HG02610 (cell line): ENCODE measurements at regions not wholly inside any gene's neighbourhood (a gene's known extent, or its start where the extent isn't known, plus 50 kb on each side); places are given as distances from the start of the nearest gene placed in this dataset.
"Not testable (repeated sequence)": the region's sequence is repeated elsewhere in the genome, so short reads cannot be mapped to it uniquely, and the experiment has no call there.

Experiments used
- ATAC-seq: cut with Tn5 transposase; IDR thresholded peaks from one replicate; pipeline ENCODE4 v1.9.1; 2021; ENCODE audit warnings: mild to moderate bottlenecking, moderate library complexity; ENCODE audit not compliant: unreplicated experiment

DNA sequence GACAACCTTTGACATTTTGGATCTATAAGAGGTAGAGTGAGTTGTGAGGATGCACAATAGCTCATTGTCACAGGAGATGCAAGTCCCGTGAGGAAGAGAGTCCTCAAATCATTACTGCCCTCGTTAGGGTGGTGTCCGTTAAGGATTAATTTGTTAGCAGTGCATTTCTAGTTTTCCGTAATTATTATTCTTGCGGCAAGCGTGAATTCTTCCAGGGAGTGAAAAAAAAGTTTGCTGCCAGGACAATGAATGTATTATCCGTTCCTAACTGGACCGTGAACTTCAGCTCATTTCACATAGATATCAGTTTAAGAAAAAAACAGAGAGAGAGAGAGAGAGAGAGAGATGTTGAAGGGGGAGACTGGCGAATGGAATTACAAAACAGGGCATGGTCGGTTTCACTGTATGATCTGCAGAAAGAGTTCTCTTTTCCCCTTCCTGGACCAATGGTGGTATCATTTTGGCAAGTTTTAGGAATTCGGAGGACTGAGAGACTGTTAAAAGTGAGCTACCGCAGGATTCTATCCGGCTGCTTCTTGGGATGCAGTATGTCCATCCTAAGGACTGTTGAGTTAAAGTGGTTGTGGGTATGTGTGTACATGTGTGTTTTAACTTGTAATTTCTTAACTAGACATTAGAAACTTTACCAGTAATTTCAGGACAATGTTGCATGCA is 216.0 kb upstream of the NFIA start:
- no peak for ATAC-seq

DNA sequence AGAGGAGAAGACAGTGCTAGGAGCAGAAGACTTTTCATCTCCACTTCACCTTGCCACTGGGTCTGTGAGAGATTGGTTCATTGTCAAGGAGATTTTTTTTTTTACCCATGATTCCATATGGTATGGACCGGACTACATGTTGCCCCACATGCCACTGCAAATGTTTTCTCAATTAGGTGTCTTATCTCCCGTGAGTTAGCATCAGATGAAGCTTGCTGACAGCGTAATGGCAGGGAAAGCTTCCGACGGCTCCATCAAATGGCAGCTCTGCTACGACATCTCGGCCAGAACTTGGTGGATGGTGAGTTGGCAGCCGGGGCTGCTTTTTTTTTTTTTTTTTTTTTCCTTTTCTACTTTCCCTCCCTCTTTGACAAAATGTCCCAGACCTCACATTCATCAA is 217.2 kb upstream of the NFIA start:
- ATAC-seq = no peak

DNA sequence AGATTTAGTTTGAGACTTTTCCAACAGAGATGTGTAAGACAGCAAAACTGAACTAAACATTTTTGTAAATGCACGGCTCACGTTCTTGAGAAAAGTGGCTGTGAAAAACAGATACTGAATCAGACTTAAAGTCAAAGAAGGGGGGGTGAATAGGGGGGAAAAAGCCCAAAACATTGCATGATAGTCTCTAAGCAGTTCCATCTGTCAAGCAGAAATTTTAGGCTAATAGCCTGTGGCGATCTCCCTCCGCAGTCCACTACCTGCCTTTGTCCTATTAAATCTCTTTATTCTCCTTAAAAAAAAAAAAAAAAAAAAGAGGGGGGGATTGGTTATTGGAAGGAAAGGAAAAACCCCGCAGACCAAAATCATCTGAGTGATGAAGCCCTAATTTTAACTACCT is 217.6 kb upstream of the NFIA start:
- no peak for ATAC-seq

DNA sequence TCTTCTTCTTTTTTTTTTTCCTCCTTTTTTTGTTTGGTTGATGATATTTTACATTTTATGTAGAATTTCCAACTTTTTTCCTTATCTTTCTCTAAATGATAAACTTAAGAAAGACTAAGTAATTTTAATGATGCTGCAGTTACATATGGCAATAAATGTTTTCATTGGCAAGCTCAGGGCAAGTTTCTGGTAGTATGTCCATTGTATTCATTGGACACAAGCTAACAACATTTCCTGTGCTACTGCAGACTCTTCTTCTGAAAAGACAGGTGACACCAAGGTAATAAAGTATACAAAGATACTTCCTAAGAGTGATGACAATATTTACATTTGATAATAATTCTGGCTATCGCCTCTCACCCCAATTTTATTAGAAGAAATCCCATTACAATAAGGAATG is 219.2 kb upstream of the NFIA start:
- ATAC-seq = no peak

DNA sequence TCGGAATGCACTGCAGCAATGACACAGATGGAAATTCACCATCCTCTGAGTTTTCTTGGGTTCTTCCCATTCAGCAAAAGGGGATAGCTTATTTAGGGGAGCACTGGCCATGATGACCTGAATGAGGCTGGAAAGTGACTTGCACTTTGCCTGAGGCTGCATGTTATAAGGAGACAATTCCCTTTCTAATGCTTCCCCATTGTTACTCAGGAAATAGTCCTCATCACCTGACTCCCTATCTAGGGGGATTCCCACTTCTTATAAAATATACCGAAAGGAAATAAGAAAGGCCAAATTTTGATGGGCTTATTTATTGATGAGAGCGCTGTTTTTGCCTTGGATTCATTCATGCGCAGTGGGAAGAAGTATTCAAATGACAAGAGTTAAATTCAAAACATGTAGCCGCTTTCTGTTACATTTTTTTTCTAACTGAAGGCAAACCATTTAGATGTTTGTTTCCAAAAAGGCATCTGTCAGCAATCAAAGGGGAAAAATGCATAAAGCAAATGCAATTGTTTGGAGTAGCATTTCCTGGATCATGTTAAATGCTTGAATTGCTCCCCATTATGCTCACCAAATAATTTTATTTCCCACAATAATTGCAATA is 220.3 kb upstream of the NFIA start:
- ATAC-seq = no peak

- no peak for ATAC-seq
Measured at GRCh38 chr1:60859111-60859510, 223.2 kb upstream of the NFIA start.

- no peak for ATAC-seq
Measured at GRCh38 chr1:60857851-60858250, 224.5 kb upstream of the NFIA start.

GRCh38 chr1:60850084-60850483 is 232.3 kb upstream of the NFIA start:
- no peak for ATAC-seq

GRCh38 chr1:60849401-60849800 is 233.0 kb upstream of the NFIA start:
- ATAC-seq = no peak

DNA sequence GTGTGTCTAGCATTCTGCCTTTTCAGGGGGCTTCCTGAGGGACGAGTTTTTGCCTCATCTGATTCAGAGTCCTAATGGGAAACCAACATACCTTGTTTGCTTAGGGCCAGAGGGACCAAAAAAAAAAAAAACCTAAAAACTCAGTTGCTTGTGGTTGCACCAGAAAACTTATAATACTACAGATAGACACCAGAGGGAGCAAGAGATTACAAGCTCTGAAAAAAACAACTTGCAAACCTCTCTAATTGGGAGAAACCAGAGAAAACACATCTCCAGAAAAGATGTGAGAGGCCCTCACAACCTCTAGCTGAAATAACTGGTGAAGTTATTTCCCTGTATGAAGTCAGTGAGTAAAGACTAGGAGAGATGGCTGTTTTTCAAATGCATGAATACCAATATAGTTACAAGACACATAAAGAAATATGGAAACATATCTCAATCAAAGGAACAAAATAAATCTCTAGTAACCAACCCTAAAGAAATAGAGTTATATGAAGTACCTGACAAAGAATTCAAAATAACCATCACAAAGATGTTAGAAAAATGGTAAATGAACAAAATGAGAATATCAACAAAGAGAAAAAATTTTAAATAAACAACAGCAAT is 233.7 kb upstream of the NFIA start:
- ATAC-seq = no peak

- ATAC-seq = no peak
Measured at GRCh38 chr1:60847855-60848582, 234.3 kb upstream of the NFIA start.

DNA sequence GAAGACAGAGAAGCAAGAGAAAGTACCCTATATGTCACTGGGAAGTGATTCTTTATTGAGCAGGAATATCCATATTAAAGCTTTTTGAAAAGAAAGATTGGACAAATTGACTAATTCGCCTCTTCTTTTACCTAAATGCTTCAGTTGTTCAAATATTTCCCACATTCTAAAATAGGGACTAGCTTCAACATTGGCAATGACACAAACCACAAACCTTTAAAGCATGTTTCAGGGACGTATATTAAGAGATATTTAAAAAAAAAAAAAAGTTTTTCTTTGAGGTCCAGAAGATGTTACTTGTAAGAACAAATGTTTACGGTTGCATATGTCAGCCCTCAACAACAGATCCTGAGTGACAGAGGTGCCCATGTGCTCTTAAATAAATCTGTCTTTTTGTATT is 235.0 kb upstream of the NFIA start:
- ATAC-seq = no peak

- ATAC-seq = not testable (repeated sequence)
Measured at GRCh38 chr1:60845659-60846058, 236.7 kb upstream of the NFIA start.

DNA sequence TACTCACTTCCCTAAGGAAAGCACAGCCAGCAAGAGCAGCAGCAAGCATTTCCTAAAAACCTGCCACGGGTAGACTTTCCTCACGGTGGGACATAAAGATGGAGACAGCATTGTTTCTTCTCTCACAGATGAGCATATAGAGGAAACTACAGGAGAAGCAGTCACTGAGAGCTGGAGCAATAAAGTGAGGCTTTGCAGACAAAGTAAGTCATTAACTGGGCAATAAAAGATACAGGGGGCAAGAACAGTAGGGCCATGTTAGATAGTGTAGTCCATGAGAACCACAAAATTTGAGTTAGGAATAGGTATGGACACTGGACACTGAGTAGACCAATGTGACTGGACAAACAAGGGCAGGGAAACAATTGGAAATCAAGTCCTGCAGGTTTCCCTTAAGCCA is 240.1 kb upstream of the NFIA start:
- no peak for ATAC-seq

DNA sequence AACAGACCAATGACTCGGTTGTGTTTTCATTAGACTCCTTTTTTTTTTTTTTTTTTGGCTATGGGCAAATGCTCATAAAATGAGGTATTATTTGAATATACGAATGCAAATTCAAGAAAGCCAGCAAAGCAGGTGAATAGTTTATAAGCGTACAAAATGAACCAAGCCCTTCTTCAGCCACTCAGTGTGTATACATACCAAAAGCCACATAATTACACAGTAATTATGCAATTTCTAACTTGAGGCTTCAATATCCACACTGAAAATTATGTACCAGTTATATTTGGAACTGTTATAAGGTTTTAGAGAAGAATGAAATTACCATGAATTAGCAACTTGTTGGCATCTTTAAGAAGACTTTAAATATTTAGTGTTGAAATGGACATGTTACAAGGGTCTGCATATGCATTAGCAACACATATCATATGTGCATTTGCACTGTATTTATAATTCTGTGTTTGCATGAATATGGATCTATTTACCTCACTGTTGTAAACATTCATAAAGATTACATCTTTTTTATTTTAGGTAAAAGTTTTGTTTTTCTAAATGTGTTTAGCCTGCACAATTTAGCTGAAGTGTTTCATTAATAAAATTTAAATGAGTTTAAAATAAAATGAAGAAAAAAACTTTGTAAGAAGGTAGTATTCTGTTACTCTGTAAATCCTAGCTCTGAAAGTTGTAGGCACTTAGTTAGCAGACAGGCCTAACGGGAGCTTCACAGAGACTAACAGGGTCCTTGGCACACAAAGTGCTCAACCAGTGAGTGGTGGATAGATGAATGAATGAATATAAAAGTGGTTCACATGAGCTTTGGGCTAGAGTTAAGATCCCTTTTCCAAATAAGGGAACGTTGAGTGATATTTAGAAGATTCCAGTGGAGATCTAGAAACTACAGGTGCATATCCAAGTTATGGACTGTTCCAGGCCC is 241.0 kb upstream of the NFIA start:
- ATAC-seq = no peak

- not testable (repeated sequence) for ATAC-seq
Measured at GRCh38 chr1:60840476-60840875, 241.9 kb upstream of the NFIA start.

DNA sequence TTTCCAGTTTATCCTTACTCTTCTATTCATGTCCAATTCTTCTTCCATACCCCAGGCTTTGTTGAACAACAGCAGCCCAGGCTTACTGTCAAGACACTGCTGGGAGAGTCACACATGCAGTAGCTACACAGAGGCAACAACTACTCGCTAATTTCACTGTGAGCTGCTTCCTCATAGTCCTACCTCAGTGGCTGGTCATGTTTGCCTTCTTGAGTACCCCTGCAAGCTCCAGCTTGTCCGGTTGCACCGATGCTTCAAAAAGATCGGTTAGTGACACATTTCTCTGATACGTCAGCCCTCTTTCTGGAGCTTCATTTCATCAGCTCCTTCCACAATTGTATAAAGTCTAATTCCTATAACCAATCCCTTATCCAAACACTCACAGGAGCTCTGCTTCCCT is 246.7 kb upstream of the NFIA start:
- no peak for ATAC-seq

GRCh38 chr1:60833173-60833572 is 249.2 kb upstream of the NFIA start:
- no peak for ATAC-seq

DNA sequence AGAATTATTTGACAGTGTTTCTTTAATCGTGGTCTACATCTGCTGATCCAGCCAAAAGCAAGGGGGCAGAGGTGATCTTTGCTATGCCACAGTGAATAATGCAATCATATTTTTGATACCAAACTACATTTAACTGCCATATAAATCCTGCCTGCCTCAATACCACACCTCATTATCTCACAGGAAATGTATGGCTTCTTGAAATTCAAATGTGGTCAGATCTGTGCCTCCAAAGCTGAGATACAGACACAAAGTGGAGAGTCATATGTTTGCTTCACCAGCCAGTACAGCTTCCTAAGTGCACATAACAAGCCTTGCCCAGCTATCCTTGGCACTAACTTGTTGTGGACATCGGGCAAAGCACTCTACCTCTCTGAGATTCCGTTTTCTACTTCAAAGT is 250.0 kb upstream of the NFIA start:
- ATAC-seq = no peak

GRCh38 chr1:60831780-60832179 is 250.6 kb upstream of the NFIA start:
- no peak for ATAC-seq

GRCh38 chr1:60828944-60829343 is 253.4 kb upstream of the NFIA start:
- no peak for ATAC-seq
